Right ventricle myocardium superior (tissue), 1 donor: ENCODE measurements at regions not wholly inside any gene's neighbourhood (a gene's known extent, or its start where the extent isn't known, plus 50 kb on each side); places are given as distances from the start of the nearest gene placed in this dataset.
"Not testable (repeated sequence)": the region's sequence is repeated elsewhere in the genome, so short reads cannot be mapped to it uniquely, and the experiment has no call there.

Source experiments
- ATAC-seq: fragments of 200-7000 bp; cut with Tn5 transposase; one replicate; pipeline ENCODE4 v1.9.1; 2020; ENCODE audit warnings: mild to moderate bottlenecking; ENCODE audit not compliant: poor library complexity
- DNase-seq: peaks from one replicate; pipeline ENCODE4 v3.0.0-alpha.2; 2020
- intact Hi-C: fragments of 100-400 bp; cut with DNase I; formaldehyde crosslinking; loops from one replicate; pipeline ENCODE4 v1.11.2; 2022
- donor health status: DM: no; HTN: yes; CAD: no; lungs with severe emphysema.

DNA sequence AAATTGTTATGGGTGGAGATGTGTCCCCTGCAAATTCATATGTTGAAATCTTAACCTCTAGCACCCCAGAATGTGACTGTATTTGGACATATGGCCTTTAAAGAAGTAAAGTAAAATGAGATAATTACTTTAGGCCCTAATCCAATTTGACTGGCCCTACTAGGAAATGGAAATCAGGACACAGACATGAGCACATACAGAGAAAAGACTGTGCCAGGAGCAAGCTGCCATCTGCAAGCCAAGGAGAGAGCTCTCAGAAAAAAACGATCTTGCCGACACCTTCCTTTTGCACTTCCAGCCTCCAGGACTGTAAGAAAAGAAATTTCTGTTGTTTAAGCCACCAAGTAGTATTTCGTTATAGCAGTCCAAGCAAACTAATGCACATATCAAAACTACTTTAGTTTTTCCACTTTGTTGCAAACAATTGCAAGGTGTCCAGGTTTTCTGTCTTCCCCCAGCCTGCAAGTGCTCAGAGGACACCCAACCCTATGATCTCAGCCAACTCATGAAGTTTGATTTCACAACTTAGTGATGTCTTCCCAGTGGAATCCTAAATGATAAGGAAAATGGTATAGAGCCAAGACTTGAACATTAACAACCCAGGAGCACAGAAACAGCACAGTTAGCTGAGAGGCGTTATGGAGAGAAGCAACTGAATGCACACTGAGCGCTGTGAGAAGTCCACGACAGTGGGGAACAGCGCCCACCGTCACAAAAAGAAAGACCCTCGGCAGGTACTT is 351.2 kb downstream of the BCL2L11 start:
- DNase-seq, intact Hi-C loops: not testable (repeated sequence)
- peak; percentile 93 for ATAC-seq

DNA sequence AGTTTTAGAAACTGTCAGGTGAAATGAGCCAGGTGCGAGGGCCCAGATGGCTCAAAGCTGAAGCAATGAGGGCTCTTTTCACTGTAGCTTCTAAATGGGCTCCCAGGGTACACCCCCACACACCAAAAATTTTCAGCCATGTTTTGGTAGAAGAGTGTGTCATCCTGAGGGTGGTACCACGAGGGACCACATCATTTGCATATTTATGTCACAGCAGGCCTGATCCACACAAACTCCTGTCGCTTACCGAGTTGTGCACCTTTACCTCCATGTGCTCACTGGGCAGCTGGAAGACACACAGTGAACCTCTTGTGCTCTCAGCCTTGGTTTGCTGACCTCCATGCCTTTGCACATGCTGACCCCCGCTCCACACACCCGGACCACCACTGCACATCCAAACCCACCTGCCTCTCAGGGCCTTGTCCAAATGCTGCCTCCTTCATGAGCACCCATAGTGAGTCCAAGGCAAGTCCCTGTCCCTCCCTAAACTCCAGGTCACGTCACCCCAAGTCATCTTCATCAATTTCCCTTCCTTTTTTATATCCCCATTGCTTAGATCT is 352.2 kb downstream of the BCL2L11 start:
- not testable (repeated sequence) for ATAC-seq

DNA sequence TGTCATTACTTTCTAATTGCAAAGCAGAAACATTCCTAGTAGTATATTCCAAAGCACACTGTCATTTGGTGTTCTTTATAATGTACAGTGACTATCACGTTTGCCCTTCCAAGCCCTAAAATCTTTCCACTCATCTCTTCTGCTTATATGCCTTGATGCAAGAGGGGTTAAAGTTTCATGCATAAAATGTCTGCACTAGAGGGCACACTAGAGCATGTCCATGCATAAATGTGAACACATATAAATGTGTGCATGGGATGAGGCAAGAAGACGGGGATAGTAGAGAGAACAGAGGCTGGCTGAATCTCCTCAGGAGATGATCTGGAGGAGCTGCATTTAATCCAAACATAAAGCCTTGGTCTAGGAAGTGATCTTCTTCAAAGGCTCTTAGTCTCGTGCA is 352.8 kb downstream of the BCL2L11 start:
- DNase-seq, intact Hi-C loops: not testable (repeated sequence)
- ATAC-seq = peak; percentile 67

More for the DNA sequence above, 352.2 kb downstream of the BCL2L11 start:
- DNase-seq, intact Hi-C loops: not testable (repeated sequence)

DNA sequence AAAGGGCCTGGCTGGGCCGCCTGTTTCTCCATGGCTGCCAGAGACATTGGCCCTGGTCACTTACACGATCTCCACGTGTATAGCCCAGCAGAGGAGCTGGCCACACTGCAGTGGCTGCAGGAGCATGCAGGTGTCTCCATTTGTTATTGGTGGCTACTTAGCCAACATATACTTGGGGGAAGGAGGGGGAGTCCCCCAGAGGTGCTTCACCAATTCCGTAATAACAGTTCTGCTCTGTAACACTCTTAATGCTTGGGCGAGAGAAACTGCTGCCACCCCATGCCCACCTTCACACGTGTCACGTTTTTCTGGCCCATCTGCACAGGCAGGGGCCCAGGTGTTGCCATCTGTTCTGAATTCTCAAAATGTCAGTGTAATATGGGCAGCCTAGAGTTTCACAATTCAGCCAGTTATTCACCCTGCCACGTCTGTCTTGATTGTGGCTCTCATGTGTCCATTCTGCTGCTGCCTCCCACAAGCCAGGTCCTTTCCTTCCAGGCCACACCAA is 353.5 kb downstream of the BCL2L11 start:
- DNase-seq, ATAC-seq, intact Hi-C loops: not testable (repeated sequence)

DNA sequence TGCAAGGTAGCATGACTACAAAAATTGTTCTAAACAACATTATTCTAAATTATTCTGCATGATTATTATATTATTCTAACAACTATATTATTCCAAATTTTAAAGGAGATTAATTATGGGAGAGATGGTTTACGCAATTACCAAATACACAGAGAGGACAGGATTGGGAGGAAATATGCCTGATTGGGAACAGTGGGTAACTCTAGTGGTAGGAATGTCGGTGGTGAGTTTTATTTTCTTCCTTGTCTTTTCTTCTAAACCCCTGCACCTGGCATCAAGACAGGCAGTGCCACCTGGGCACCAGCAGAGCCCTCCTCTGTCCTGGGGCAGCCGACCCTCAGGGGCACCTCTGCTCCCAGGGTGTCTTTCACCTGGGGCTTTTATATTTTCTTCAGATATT is 357.6 kb downstream of the BCL2L11 start:
- intact Hi-C loops, ATAC-seq, DNase-seq: not testable (repeated sequence)

DNA sequence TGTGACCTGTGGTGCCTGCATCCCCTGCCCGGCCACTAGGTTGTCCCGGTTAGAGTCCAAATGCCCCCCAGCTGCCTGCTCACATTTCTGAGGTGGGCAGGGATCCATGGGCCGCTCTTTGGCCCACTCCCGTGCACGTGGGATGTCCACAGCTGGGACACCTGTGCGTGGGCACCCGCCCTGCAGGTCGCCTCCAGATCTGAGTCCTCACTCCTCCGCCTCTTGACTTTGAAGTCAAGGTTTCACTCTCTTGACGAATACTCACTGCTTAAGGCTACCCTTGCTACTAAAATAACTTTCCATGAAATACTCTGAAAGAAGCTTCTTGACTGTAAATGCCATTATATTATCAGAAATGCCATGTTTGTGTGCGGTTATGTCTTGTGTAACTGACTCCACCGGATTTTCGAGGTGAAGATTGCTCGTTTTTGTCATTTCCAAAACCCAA is 358.2 kb downstream of the BCL2L11 start:
- intact Hi-C loops, ATAC-seq, DNase-seq: not testable (repeated sequence)

DNA sequence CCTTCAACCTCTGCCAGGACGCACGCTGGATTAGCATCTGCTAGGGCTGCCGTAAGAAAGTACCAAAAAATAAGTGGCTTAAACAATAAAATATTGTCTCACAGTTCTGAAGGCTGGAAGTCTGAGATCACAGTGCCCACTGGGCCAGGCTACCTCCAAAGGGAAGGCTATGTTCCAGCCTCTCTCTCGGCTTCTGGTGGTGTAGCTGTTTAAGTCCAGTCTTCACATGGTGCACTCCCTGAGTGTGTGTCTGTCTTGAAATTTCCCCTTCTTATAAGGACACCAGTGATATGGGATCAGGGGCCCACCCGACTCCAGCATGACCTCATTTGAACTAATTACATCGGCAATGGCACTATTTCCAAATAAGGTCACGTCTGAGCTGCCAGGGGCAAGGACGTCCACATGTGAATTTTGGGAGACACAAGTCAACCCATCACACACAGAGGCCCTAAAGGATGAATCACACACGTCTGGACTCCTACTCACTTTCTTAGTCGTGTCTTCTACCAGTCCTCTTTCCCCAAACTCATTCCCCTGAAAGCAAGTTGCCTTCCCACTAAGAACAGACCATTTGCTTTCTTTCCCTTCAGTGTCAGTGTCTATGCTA is 359.4 kb downstream of the BCL2L11 start:
- DNase-seq, ATAC-seq, intact Hi-C loops: not testable (repeated sequence)

DNA sequence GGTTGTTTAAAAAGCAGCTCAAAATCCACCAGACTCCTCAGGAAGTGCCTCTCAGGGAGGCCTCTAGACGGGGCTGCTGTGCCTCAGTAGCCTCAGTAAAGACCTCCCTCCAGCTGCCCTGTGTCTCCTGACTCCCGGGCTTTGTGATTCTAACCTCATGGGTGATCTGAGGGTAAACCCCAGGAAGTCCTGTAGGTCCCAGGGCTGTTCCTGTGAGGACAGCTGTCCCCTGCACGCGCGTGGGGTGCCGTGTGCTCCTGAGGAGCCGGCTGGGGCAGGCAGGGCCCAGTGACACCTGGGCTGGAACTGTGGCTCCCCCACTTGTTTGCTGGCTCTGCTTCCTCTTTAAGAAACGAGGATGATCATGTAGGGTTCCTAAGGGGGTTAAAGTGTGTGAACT is 359.9 kb downstream of the BCL2L11 start:
- DNase-seq (peak; percentile 26), ATAC-seq (peak; percentile 35)

DNA sequence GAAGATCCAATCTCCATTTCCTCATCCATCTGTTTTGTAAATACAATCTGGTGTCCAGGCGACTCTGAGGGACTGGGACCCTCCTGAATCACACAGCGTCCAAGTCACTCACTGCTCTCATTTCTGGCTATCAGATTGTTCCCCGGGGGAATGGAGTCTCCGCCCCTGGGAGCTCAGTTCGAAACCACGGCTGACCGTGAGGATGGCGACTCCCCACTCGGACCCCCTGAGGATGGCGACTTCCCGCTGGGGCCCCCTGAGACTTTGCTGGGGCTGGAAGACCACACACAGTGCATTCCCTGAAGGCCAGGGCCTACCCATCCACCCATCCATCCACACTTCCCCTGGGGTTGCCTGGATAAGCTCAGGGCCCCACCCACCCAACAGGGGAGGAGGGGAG is 360.5 kb downstream of the BCL2L11 start:
- intact Hi-C loops, ATAC-seq: not testable (repeated sequence)
- peak; percentile 40 for DNase-seq

More for the DNA sequence above, 359.9 kb downstream of the BCL2L11 start:
- intact Hi-C loops = not testable (repeated sequence)

DNA sequence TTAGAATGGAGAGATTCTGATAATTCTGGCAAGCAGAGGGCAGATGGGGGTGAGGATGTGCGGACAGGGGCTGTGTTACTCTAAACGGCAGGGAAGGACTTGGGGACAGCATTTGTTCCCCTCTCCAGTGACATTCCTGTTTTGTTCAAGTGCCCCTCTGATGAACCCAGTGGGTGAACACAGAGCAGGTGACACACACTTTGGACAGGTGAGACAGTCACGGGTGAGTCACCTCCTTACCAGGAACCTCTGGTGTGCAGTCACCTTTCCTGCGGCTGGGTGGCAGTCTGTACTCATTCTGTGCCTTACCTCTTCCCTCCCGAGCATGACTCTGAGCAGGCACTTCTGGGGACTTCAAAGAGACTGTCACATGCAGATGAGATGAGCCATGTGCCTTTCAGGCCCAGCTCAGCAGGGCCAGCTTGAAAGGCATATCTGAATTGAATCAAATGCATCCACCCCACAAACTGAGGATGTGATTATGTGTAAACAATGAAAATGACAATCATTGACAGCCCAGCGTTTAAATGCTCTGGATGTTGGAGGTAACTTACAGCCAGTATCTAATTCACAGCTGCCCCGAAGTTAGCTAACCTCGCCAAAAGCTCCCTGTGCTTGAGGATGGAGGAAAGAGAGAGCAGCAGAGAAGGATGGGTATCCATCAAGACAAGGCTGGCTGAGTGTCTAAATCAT is 362.4 kb downstream of the BCL2L11 start:
- DNase-seq, intact Hi-C loops: not testable (repeated sequence)
- ATAC-seq = peak; percentile 66

DNA sequence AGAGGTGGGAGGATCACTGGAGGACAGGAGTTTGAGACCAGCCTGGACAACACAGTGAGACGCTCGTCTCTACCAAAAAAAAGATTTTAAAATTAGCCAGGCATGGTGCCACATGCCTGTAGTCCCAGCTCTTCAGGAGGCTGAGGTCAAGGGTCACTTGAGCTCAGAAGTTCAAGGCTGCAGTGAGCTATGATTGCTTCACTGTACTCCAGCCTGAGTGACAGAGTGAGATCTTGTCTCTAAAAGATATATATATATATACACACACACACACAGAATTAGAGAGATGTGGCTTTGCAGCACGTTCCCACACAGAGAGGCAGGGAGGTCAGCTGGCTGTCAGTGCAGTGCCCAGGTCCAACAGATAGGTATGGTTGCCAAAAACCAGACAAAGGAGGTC is 363.4 kb downstream of the BCL2L11 start:
- ATAC-seq, intact Hi-C loops, DNase-seq: not testable (repeated sequence)

DNA sequence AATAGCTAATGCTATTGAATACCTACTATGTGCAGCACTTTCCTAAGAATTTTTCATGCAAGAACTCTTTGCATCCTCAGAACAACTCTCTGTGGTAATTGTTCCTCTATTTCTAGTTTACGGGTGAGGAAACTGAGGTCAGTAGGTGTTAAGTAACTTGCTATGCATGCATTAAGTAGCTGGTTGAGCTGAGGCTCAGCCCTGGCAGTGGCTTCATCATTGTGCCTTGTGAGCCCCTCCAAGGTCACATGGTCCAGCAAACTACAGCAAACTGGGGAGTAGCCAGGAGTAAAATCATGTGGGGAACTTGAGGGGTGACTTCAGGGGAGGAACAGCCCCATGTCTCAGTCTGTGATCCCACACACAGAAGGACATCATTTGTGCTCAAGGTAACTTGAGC is 365.2 kb downstream of the BCL2L11 start:
- ATAC-seq, DNase-seq, intact Hi-C loops: not testable (repeated sequence)

DNA sequence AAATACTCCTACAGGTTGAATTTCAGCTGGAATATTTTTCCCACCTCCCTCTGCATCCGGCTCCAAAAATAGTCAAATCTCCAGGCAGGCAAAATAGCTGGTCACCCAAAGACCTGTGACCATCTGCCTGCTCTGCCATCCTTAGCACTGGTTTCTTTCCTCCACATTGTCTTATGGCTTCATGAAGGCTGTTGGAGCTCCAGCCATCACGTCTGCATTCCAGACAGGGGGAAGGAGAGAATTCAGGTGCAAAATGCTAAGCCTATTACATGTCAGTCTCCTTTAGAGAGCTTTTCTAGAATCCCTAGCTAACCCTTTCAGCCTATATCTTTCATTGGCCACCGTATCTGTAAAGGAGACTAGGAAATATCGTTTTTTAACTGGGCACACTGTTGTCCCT is 367.7 kb downstream of the BCL2L11 start:
- intact Hi-C loops, ATAC-seq, DNase-seq: not testable (repeated sequence)

DNA sequence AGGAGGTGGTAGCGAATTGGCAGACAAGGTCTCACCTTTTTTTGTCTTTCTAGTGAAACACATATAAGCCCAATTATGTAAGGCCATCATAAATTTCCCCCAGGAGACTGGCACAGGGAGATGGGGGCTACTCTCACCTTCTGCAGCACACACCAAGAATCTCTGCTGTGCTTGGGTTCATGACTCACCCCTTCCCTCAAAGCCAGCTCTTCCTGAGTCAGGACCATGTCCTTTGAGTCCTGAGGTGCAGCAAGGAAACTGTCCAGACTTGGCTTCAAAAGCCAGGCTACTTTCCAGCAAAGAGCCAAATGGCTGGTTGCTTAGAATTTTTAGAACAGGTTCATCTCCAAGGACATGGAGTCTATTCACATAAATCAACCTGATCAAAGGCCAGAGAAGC is 368.7 kb downstream of the BCL2L11 start:
- intact Hi-C loops, ATAC-seq, DNase-seq: not testable (repeated sequence)

DNA sequence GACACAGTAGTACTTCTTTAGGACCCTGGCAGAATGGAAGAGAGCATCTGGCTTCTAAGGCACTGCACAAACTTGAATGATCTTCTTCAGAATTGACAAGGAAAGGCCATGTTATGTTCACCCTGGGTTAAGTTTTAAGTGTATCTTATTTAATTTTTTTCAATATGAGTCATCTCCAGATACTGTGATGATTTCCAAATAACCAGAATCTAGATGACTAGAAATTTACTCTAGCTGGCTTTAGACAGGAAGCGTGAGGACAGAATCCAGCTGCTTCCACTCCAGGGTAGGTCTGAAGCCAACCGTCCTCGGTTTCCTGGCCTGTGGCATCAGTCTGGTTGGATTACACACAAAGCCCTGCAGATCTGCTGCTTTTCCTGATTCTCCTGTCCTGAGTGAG is 370.5 kb downstream of the BCL2L11 start:
- peak; percentile 26 for ATAC-seq
- intact Hi-C loops, DNase-seq: not testable (repeated sequence)

DNA sequence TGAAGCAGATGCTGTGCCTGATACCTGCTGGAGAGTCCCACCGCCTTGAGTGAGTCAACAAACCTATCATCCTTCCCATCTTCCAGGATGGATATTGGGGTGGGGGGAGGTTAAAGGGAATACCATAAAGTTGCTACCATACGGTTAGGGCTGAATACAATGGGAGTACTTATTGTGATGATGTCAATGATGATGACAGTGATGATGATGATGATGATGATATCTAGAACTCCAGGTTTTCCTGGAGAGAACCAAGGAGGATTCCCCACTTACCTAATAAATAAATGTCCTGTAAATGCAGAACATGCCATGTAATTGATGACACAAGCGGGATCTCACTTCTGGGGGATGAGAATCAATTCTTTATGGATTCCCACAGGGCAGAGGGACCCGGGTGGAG is 370.9 kb downstream of the BCL2L11 start:
- intact Hi-C loops, DNase-seq, ATAC-seq: not testable (repeated sequence)

DNA sequence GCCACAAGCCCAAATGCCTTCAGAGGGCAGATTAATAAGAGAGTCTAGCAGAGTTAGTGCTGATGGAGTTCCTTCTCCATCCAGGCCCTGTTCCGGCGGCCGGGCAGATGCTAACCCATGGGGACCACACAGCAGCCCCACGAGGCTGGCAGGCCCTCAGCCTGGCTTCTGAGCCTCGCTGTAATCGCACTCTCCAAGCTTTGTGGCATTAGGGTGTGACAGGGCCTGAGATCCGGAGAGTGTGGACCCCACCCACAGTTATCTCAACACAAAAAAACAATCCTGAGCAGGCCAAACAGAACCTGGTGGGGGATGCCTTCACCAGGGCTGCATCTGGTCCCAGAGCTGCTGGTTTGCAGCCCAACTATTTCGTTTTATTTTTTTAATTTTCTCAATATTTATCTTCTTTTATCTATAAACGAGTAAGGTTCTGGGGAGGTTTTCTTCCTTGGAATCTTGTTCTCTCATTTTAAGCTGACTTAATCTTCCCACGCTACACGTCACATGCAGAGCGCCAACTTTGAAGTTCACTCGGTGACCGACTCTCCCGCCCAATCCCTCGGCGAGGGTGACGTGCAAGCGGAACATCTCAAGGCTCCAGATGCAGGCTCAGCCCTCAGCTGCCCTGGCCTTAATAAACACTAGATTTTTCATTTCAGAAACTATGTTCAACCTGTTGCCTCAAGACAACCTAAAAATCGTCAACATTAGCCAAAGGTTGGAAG is 372.4 kb downstream of the BCL2L11 start:
- intact Hi-C loops, DNase-seq: not testable (repeated sequence)
- ATAC-seq = peak; percentile 49

DNA sequence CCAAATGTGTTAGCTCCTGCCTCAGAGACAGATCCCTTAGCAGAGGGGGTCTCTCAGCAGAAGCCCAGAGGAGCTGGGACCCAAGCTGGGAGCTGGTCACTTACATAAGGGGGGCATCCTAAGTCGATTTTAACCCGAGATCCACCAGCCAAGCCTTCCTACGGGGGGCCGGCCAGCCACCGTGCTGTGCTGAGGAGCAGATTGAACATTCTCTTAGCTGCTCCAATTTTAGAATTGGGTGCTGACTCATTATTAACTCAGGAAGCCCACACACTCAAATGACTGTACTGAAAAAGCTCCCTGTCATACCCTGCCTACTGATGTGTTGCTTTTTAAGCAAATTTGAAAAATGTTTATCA is 373.0 kb downstream of the BCL2L11 start:
- intact Hi-C loops = not testable (repeated sequence)
- ATAC-seq (peak; percentile 41), DNase-seq (peak; percentile 46)
